Endothelial cell (in vitro differentiated cells): ENCODE measurements at regions not wholly inside any gene's neighbourhood (a gene's known extent, or its start where the extent isn't known, plus 50 kb on each side); places are given as distances from the start of the nearest gene placed in this dataset.

Experiments
- DNase-seq: peaks from one replicate; pipeline ENCODE4 v3.0.0; 2021; ENCODE audit warnings: low spot score
- H3K27ac Mint-ChIP-seq: one replicate; pipeline ENCODE4 v1.8.0; 2021; ENCODE audit warnings: mixed read lengths, inconsistent platforms; ENCODE audit not compliant: unreplicated experiment
- H3K27me3 Mint-ChIP-seq: one replicate; pipeline ENCODE4 v1.8.0; 2021; ENCODE audit warnings: mild to moderate bottlenecking, moderate library complexity, mixed read lengths, inconsistent platforms; ENCODE audit not compliant: unreplicated experiment
- H3K36me3 Mint-ChIP-seq: one replicate; pipeline ENCODE4 v1.8.0; 2021; ENCODE audit warnings: mild to moderate bottlenecking, low read depth, mixed read lengths, inconsistent platforms; ENCODE audit not compliant: unreplicated experiment
- H3K4me1 Mint-ChIP-seq: one replicate; pipeline ENCODE4 v1.8.0; 2021; ENCODE audit warnings: mild to moderate bottlenecking, mixed read lengths, inconsistent platforms; ENCODE audit not compliant: unreplicated experiment
- H3K4me3 Mint-ChIP-seq: one replicate; pipeline ENCODE4 v1.8.0; 2021; ENCODE audit warnings: mild to moderate bottlenecking, mixed read lengths, inconsistent platforms; ENCODE audit not compliant: unreplicated experiment
- H3K9me3 Mint-ChIP-seq: one replicate; pipeline ENCODE4 v1.8.0; 2021; ENCODE audit warnings: mixed read lengths, inconsistent platforms; ENCODE audit not compliant: unreplicated experiment
- CTCF ChIP-seq: fragments of 200-600 bp; sonication (generic); IDR thresholded peaks from one replicate; pipeline ENCODE4 v1.5.0; 2021; ENCODE audit warnings: antibody characterized with exemption; ENCODE audit not compliant: unreplicated experiment

- H3K4me1 Mint-ChIP-seq = peaks cover 38% of the 10 kb centered on the region
- H3K9me3 Mint-ChIP-seq = no peaks in the 10 kb centered on the region
- H3K36me3 Mint-ChIP-seq = no peaks in the 10 kb centered on the region
- no peak for DNase-seq
- no peak for TF ChIP-seq CTCF
- peaks cover 6% of the 10 kb centered on the region for H3K27me3 Mint-ChIP-seq
- H3K4me3 Mint-ChIP-seq = no peak overlapping the region
- H3K27ac Mint-ChIP-seq = no peak overlapping the region
These were observed 261.0 kb downstream of the SHQ1 start for GRCh38 chr3:72587282-72587681.

- Mint-ChIP-seq H3K27ac (no peak overlapping the region), H3K9me3 (no peaks in the 10 kb centered on the region), H3K27me3 (peaks cover 4% of the 10 kb centered on the region), H3K36me3 (no peaks in the 10 kb centered on the region), H3K4me1 (peaks cover 40% of the 10 kb centered on the region), H3K4me3 (no peak overlapping the region)
- TF ChIP-seq CTCF = no peak
- no peak for DNase-seq
These were observed 261.6 kb downstream of the SHQ1 start for GRCh38 chr3:72586694-72587093.

- no peak overlapping the region for H3K27ac Mint-ChIP-seq
- no peak for DNase-seq
- H3K4me1 Mint-ChIP-seq = peaks cover 38% of the 10 kb centered on the region
- no peak for TF ChIP-seq CTCF
- H3K4me3 Mint-ChIP-seq = no peak overlapping the region
- H3K36me3 Mint-ChIP-seq = no peaks in the 10 kb centered on the region
- no peaks in the 10 kb centered on the region for H3K9me3 Mint-ChIP-seq
- H3K27me3 Mint-ChIP-seq = peaks cover 2% of the 10 kb centered on the region
These were observed 262.3 kb downstream of the SHQ1 start for GRCh38 chr3:72585966-72586365.

GRCh38 chr3:72584262-72584661 is 264.0 kb downstream of the SHQ1 start:
- Mint-ChIP-seq H3K27ac (no peak overlapping the region), H3K9me3 (no peaks in the 10 kb centered on the region), H3K4me3 (no peak overlapping the region), H3K36me3 (no peaks in the 10 kb centered on the region), H3K27me3 (no peaks in the 10 kb centered on the region), H3K4me1 (peaks cover 28% of the 10 kb centered on the region)
- no peak for TF ChIP-seq CTCF
- no peak for DNase-seq

- no peak for DNase-seq
- Mint-ChIP-seq H3K4me1 (peaks cover 28% of the 10 kb centered on the region), H3K27me3 (peaks cover under 1% of the 10 kb centered on the region), H3K9me3 (no peaks in the 10 kb centered on the region), H3K36me3 (peaks cover under 1% of the 10 kb centered on the region), H3K4me3 (no peak overlapping the region), H3K27ac (no peak overlapping the region)
- TF ChIP-seq CTCF = no peak
These were observed 265.3 kb downstream of the SHQ1 start for GRCh38 chr3:72582963-72583362.
